ENCODE measurements at regions not wholly inside any gene's neighbourhood (a gene's known extent, or its start where the extent isn't known, plus 50 kb on each side); places are given as distances from the start of the nearest gene placed in this dataset.

GRCh38 chrX:4800756-4801155 is 1087.3 kb upstream of the PRKX start:
- Histone ChIP-seq H3K4me3 (ENCODE audit: low read length in 2 of 2) (no peak overlapping the region), H3K36me3 (ENCODE audit: control insufficient read depth in 2 of 2, insufficient read depth in 2 of 2, low read length in 2 of 2) (no peaks in the 10 kb centered on the region), H3K9me3 (ENCODE audit: control insufficient read depth in 2 of 2, low read length in 2 of 2) (peaks cover 0 to 4% of the 10 kb centered on the region in 2 donors), H3K27ac (ENCODE audit: low read length) (no peak overlapping the region), H3K27me3 (ENCODE audit: control insufficient read depth in 1 of 2, insufficient read depth in 2 of 2, low read length in 2 of 2) (no peaks in the 10 kb centered on the region), H3K4me1 (ENCODE audit: control insufficient read depth, insufficient read depth, low read length) (no peaks in the 10 kb centered on the region), H3K9ac (ENCODE audit: low read length in 2 of 2) (no peak overlapping the region)

- Histone ChIP-seq H3K4me3 (ENCODE audit: low read length in 2 of 2) (no peak overlapping the region), H3K9ac (ENCODE audit: low read length in 2 of 2) (no peak overlapping the region), H3K27ac (ENCODE audit: low read length) (no peak overlapping the region), H3K9me3 (ENCODE audit: control insufficient read depth in 2 of 2, low read length in 2 of 2) (no peaks in the 10 kb centered on the region), H3K4me1 (ENCODE audit: control insufficient read depth, insufficient read depth, low read length) (no peaks in the 10 kb centered on the region), H3K27me3 (ENCODE audit: control insufficient read depth in 1 of 2, insufficient read depth in 2 of 2, low read length in 2 of 2) (no peaks in the 10 kb centered on the region), H3K36me3 (ENCODE audit: control insufficient read depth in 2 of 2, insufficient read depth in 2 of 2, low read length in 2 of 2) (no peaks in the 10 kb centered on the region)
Observed at GRCh38 chrX:4787971-4788370, 1074.5 kb upstream of the PRKX start.

DNA sequence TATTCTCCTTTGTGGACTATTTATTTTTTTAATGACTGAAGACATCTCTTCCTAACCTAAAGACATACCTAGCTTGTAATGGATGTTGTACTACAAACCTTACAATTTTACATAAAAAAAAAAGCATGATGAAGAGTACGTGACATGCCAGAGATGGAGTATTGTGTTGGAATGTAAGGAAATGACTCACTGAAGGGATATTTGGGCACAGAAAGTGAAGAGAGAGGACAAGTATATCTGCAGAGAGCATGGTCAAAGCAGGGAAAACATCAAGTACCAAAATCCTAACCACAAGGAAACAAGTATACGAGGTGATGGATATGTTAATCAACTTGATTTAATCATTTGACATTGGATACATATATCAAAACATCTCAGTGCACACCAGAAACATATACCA is 1051.4 kb upstream of the PRKX start:
- Histone ChIP-seq H3K4me3 (ENCODE audit: low read length in 2 of 2) (no peak overlapping the region), H3K36me3 (ENCODE audit: control insufficient read depth in 2 of 2, insufficient read depth in 2 of 2, low read length in 2 of 2) (no peaks in the 10 kb centered on the region), H3K9ac (ENCODE audit: low read length in 2 of 2) (no peak overlapping the region), H3K27ac (ENCODE audit: low read length) (no peak overlapping the region), H3K4me1 (ENCODE audit: control insufficient read depth, insufficient read depth, low read length) (no peaks in the 10 kb centered on the region), H3K27me3 (ENCODE audit: control insufficient read depth in 1 of 2, insufficient read depth in 2 of 2, low read length in 2 of 2) (no peaks in the 10 kb centered on the region), H3K9me3 (ENCODE audit: control insufficient read depth in 2 of 2, low read length in 2 of 2) (no peaks in the 10 kb centered on the region)

- no peaks in the 10 kb centered on the region for H3K27me3 ChIP-seq (ENCODE audit: control insufficient read depth in 1 of 2, insufficient read depth in 2 of 2, low read length in 2 of 2)
- no peaks in the 10 kb centered on the region for H3K9me3 ChIP-seq (ENCODE audit: control insufficient read depth in 2 of 2, low read length in 2 of 2)
- no peak overlapping the region for H3K9ac ChIP-seq (ENCODE audit: low read length in 2 of 2)
- no peaks in the 10 kb centered on the region for H3K36me3 ChIP-seq (ENCODE audit: control insufficient read depth in 2 of 2, insufficient read depth in 2 of 2, low read length in 2 of 2)
- H3K27ac ChIP-seq (ENCODE audit: low read length): no peak overlapping the region
- H3K4me1 ChIP-seq (ENCODE audit: control insufficient read depth, insufficient read depth, low read length): no peaks in the 10 kb centered on the region
- H3K4me3 ChIP-seq (ENCODE audit: low read length in 2 of 2): no peak overlapping the region
Observed at GRCh38 chrX:4762196-4762595, 1048.7 kb upstream of the PRKX start.

DNA sequence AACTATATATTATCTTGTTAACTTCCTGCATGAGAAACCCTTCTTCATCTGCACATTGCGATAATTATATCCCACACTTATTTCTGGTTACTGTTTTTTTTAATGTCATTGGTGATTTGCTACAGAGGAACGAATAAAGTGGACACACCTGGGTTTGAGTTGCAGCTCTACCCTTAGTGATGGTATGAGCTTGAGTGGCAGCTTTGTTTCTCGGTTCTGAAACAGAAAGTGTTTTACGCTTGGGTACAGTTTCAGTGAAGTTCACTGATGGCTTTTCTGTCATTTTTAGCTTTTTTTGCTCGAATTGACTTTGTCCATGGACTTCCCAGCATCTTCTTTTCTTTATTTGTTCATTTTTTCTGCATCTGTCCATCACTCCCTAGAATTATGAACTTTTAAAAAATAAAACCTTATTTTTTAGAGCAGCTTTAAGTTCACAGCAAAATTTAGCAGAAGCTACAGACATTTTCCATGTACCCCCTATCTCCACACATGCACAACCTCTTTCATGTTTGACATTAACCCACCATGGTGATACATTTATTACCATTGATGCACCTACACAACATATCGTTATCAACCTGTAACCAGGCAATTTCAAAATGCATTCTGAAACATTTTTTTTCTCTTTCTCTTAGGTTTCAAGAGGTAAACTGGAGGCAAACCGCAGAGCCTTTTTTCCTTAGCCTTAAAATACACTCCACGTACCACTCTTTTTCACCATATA is 1041.6 kb upstream of the PRKX start:
- Histone ChIP-seq H3K27ac (ENCODE audit: low read length) (no peak overlapping the region), H3K9me3 (ENCODE audit: control insufficient read depth in 2 of 2, low read length in 2 of 2) (peaks cover 0 to 5% of the 10 kb centered on the region in 2 donors), H3K4me1 (ENCODE audit: control insufficient read depth, insufficient read depth, low read length) (no peaks in the 10 kb centered on the region), H3K36me3 (ENCODE audit: control insufficient read depth in 2 of 2, insufficient read depth in 2 of 2, low read length in 2 of 2) (no peaks in the 10 kb centered on the region), H3K9ac (ENCODE audit: low read length in 2 of 2) (no peak overlapping the region), H3K4me3 (ENCODE audit: low read length in 2 of 2) (no peak overlapping the region), H3K27me3 (ENCODE audit: control insufficient read depth in 1 of 2, insufficient read depth in 2 of 2, low read length in 2 of 2) (no peaks in the 10 kb centered on the region)

- Histone ChIP-seq H3K27me3 (ENCODE audit: control insufficient read depth in 1 of 2, insufficient read depth in 2 of 2, low read length in 2 of 2) (no peaks in the 10 kb centered on the region), H3K27ac (ENCODE audit: low read length) (no peak overlapping the region), H3K9ac (ENCODE audit: low read length in 2 of 2) (no peak overlapping the region), H3K36me3 (ENCODE audit: control insufficient read depth in 2 of 2, insufficient read depth in 2 of 2, low read length in 2 of 2) (no peaks in the 10 kb centered on the region), H3K4me1 (ENCODE audit: control insufficient read depth, insufficient read depth, low read length) (no peaks in the 10 kb centered on the region), H3K4me3 (ENCODE audit: low read length in 2 of 2) (no peak overlapping the region), H3K9me3 (ENCODE audit: control insufficient read depth in 2 of 2, low read length in 2 of 2) (no peaks in the 10 kb centered on the region)
Observed at GRCh38 chrX:4741024-4741423, 1027.6 kb upstream of the PRKX start.

- Histone ChIP-seq H3K27me3 (ENCODE audit: control insufficient read depth in 1 of 2, insufficient read depth in 2 of 2, low read length in 2 of 2) (no peaks in the 10 kb centered on the region), H3K27ac (ENCODE audit: low read length) (no peak overlapping the region), H3K4me3 (ENCODE audit: low read length in 2 of 2) (no peak overlapping the region), H3K36me3 (ENCODE audit: control insufficient read depth in 2 of 2, insufficient read depth in 2 of 2, low read length in 2 of 2) (no peaks in the 10 kb centered on the region), H3K9me3 (ENCODE audit: control insufficient read depth in 2 of 2, low read length in 2 of 2) (peaks cover 0 to 6% of the 10 kb centered on the region in 2 donors), H3K9ac (ENCODE audit: low read length in 2 of 2) (no peak overlapping the region), H3K4me1 (ENCODE audit: control insufficient read depth, insufficient read depth, low read length) (no peaks in the 10 kb centered on the region)
Observed at GRCh38 chrX:4735299-4735698, 1021.9 kb upstream of the PRKX start.

DNA sequence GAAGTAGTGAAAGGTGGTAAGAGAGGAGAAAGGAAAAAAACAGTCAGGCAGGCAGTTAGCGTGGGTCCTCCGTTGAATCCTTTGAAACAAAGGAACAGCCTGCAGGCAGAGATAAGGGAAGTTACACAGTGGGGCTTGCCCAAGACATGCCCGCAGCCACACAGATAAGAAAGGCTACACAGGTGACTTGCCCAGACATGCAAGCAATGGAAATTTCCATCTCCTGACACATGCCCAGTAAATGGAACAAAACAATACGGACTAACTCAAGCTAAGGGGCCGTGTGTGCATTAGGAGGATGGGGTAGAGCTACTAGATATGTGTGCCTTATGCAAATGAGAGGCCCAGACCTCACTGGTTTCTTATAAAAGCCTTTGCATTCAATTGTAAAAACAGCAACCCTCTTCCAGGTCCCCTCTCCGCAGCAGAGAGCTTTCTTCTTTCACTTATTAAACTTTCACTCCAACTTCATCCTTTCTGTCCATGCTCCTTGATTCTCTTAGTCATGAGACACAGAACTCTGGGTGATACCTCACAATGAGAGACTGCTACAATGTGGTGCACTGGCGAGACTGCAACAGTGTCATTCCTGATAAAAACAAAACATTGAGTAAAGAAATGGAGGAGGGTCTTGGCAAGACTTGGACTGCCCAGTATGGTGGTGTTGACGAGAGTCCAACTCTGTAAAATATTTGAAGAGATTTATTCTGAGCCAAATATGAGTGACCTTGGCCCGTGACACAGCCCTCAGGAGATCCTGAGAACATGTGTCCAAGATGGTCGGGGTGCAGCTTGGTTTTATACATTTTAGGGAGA is 997.4 kb upstream of the PRKX start:
- Histone ChIP-seq H3K4me1 (ENCODE audit: control insufficient read depth, insufficient read depth, low read length) (no peaks in the 10 kb centered on the region), H3K27ac (ENCODE audit: low read length) (no peak overlapping the region), H3K36me3 (ENCODE audit: control insufficient read depth in 2 of 2, insufficient read depth in 2 of 2, low read length in 2 of 2) (no peaks in the 10 kb centered on the region), H3K9ac (ENCODE audit: low read length in 2 of 2) (no peak overlapping the region), H3K27me3 (ENCODE audit: control insufficient read depth in 1 of 2, insufficient read depth in 2 of 2, low read length in 2 of 2) (no peaks in the 10 kb centered on the region), H3K4me3 (ENCODE audit: low read length in 2 of 2) (no peak overlapping the region), H3K9me3 (ENCODE audit: control insufficient read depth in 2 of 2, low read length in 2 of 2) (no peaks in the 10 kb centered on the region)

- Histone ChIP-seq H3K4me3 (ENCODE audit: low read length in 2 of 2) (no peak overlapping the region), H3K27ac (ENCODE audit: low read length) (no peak overlapping the region), H3K36me3 (ENCODE audit: control insufficient read depth in 2 of 2, insufficient read depth in 2 of 2, low read length in 2 of 2) (no peaks in the 10 kb centered on the region), H3K27me3 (ENCODE audit: control insufficient read depth in 1 of 2, insufficient read depth in 2 of 2, low read length in 2 of 2) (no peaks in the 10 kb centered on the region), H3K4me1 (ENCODE audit: control insufficient read depth, insufficient read depth, low read length) (no peaks in the 10 kb centered on the region), H3K9me3 (ENCODE audit: control insufficient read depth in 2 of 2, low read length in 2 of 2) (no peaks in the 10 kb centered on the region), H3K9ac (ENCODE audit: low read length in 2 of 2) (no peak overlapping the region)
Observed at GRCh38 chrX:4708970-4709760, 995.7 kb upstream of the PRKX start.

DNA sequence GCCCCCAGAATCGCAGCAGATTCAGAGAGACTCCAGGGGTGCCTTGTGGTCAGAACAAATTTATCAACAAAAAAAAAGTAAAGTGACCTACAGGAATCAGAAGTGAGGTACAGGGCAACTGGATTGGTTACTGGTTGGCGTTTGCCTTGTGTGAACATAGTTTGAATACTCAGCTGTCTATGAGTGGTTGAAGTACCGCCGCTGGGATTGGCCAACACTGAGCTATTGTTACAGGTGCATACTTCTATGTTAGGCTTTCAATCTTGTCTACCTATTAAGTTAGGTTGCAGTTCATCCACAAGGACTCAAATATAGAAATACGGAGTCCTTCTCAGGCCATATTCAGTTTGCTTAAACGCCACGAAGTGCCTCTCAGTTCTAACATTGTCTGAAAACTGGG is 993.5 kb upstream of the PRKX start:
- no peak overlapping the region for H3K9ac ChIP-seq (ENCODE audit: low read length in 2 of 2)
- H3K27me3 ChIP-seq (ENCODE audit: control insufficient read depth in 1 of 2, insufficient read depth in 2 of 2, low read length in 2 of 2): no peaks in the 10 kb centered on the region
- no peaks in the 10 kb centered on the region for H3K4me1 ChIP-seq (ENCODE audit: control insufficient read depth, insufficient read depth, low read length)
- no peak overlapping the region for H3K27ac ChIP-seq (ENCODE audit: low read length)
- no peaks in the 10 kb centered on the region for H3K9me3 ChIP-seq (ENCODE audit: control insufficient read depth in 2 of 2, low read length in 2 of 2)
- no peak overlapping the region for H3K4me3 ChIP-seq (ENCODE audit: low read length in 2 of 2)
- H3K36me3 ChIP-seq (ENCODE audit: control insufficient read depth in 2 of 2, insufficient read depth in 2 of 2, low read length in 2 of 2): no peaks in the 10 kb centered on the region

All from stomach smooth muscle (tissue), 2 donors.